Body of pancreas (tissue), 4 donors: ENCODE measurements at regions not wholly inside any gene's neighbourhood (a gene's known extent, or its start where the extent isn't known, plus 50 kb on each side); places are given as distances from the start of the nearest gene placed in this dataset.

ENCODE experiments used
- POLR2A ChIP-seq, 3 donors: fragments of 450-650 bp; IDR thresholded peaks; one replicate each; pipeline ENCODE4 v1.6.1; 2016; ENCODE audit warnings: antibody characterized with exemption in 3 of 3, mild to moderate bottlenecking in 2 of 3
- TF ChIP-seq, protein P1 (sequence below), 7 experiments: fragments of 450-650 bp in 4 of 7; fragments of 200-600 bp in 3 of 7; sonication (generic) in 3 of 7; IDR thresholded peaks; one replicate each; pipeline ENCODE4 v1.5.1; 2016 to 2019; ENCODE audit warnings: antibody characterized with exemption in 7 of 7

DNA sequence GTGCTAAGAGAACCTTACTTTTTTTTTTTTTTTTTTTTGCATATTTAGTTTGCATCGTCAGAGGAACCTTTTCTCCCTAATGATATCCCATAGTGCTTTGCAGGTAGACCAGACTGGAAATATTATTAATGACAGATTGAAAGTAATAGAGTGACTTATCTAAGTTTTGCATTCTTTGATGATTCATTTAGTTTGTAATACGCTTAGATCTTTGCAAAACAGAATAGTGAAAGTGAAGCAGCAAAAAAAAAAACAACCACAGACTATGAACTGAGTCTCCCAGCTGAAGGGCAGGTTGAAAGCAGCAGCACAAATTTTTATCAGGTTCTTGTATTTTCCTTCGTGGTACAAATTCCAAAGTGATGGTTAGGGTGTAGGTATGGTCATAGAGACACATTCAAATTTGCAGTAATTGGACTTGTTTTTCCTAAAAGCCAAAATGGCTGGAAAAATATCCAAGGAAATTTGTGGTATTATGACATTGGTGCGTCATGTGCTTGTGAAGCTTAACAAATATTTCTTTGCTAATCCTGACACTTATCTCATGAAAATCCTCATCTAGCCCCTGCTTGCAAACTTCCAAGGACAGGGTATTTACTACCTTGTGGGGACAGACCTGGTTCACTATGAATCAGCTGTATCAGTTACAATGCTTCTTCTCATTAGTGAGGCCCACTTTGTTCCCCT lies 81.8 kb upstream of the CREB5 start:
- TF ChIP-seq, protein P1, sequence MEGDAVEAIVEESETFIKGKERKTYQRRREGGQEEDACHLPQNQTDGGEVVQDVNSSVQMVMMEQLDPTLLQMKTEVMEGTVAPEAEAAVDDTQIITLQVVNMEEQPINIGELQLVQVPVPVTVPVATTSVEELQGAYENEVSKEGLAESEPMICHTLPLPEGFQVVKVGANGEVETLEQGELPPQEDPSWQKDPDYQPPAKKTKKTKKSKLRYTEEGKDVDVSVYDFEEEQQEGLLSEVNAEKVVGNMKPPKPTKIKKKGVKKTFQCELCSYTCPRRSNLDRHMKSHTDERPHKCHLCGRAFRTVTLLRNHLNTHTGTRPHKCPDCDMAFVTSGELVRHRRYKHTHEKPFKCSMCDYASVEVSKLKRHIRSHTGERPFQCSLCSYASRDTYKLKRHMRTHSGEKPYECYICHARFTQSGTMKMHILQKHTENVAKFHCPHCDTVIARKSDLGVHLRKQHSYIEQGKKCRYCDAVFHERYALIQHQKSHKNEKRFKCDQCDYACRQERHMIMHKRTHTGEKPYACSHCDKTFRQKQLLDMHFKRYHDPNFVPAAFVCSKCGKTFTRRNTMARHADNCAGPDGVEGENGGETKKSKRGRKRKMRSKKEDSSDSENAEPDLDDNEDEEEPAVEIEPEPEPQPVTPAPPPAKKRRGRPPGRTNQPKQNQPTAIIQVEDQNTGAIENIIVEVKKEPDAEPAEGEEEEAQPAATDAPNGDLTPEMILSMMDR (IDR thresholded peaks at IDR 0.05), result no peak
- no peak for TF ChIP-seq POLR2A (IDR thresholded peaks at IDR 0.05)
